ENCODE measurements at regions not wholly inside any gene's neighbourhood (a gene's known extent, or its start where the extent isn't known, plus 50 kb on each side); places are given as distances from the start of the nearest gene placed in this dataset.
"Not testable (repeated sequence)": the region's sequence is repeated elsewhere in the genome, so short reads cannot be mapped to it uniquely, and the experiment has no call there.

DNA sequence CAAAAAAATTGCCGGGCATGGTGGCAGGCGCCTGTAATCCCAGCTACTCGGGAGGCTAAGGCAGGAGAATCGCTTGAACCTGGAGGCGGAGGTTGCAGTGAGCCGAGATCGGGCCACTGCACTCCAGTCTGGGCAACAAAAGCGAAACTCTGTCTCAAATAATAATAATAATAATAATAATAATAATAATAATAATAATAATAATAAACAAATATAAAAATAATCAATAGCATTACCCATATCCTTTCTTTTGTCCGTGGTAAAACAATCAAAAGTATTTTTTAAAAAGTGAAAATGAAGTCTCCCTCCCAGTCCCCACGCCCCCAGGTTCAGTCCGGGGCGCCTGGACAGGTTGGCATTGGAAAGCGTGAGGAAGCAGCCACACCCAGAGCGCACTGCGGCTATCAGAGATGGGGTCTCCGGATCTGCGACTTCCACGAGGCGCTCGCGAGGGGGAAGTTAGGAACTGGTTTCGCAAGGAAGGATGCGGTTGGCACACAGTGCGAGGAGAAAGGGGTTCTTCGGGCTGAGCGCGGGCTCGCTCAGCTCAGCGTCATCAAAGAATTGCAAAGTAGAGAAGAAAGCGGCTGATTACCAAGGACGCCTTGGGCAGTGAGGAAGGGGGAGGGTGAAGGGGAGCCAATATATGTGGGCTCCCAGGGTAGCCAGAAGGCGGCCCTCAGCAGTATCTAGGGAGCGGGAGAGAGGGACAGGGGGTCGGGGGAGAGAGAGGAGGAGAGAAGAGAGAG is 69.5 kb upstream of the EPHB3 start:
- Histone ChIP-seq H3K4me3 (ENCODE audit: low read length) (peak overlapping the region; percentile 12), H3K27ac (ENCODE audit: low read length) (no peak overlapping the region), H3K27me3 (ENCODE audit: control insufficient read depth, insufficient read depth) (no peaks in the 10 kb centered on the region), H3K9me3 (ENCODE audit: control insufficient read depth, low read length) (no peaks in the 10 kb centered on the region), H3K4me1 (ENCODE audit: control insufficient read depth, insufficient read depth, low read length) (no peaks in the 10 kb centered on the region)
- WGBS = 26% methylated on average over 34 of the region's 34 CpGs
- intact Hi-C loops (cut with DNase I) = no loop called here
- DNase-seq = peak; percentile 57 to 77 (median 72)
- ATAC-seq = peak; percentile 31 to 55

DNA sequence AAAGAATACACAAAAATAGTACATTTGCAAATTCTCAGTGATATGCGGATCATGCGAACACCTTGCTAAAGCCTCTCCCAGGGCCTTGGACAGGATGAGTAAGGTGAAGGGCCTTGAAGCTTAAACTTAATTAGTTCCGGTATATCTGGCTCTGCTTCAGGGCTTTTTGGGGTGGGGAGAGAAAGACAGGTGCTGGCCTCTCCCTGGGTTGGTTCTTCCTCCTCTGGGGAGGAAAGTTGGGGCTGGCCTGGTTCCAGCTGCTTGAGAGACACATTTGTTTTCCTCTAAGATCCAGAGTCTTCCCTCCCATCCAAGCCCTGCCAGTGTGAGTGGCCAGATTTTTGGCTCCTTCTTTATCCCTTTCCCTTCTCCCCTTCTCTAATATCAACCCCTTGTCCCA is 64.7 kb upstream of the EPHB3 start:
- no peaks in the 10 kb centered on the region for H3K27me3 ChIP-seq (ENCODE audit: control insufficient read depth, insufficient read depth)
- DNase-seq = no peak
- ATAC-seq = no peak
- intact Hi-C loops (cut with DNase I) = no loop called here
- H3K9me3 ChIP-seq (ENCODE audit: control insufficient read depth, low read length) = no peaks in the 10 kb centered on the region
- no peak overlapping the region for H3K4me3 ChIP-seq (ENCODE audit: low read length)
- no peaks in the 10 kb centered on the region for H3K4me1 ChIP-seq (ENCODE audit: control insufficient read depth, insufficient read depth, low read length)
- no peak overlapping the region for H3K27ac ChIP-seq (ENCODE audit: low read length)
- 91% methylated on average over 3 of the region's 3 CpGs for WGBS

DNA sequence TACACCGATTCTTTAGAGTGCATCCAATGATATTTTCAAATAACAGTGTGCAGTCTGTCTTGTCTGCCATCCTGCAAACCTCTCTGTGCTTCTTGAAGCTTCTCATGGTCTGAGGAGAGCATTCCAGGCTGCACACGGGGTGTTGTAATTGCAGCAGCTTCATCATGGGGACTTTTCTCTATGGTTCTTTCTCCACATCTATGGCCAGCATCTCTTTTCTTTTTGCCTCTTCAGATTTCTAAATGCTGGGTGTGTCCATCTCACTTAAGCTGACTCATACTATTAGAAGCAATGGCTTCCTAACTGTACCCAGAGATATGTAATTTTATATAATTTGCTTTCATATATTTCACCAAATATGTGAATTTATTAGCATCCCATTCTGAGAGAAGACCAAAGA is 63.8 kb upstream of the EPHB3 start:
- Histone ChIP-seq H3K27ac (ENCODE audit: low read length) (no peak overlapping the region), H3K27me3 (ENCODE audit: control insufficient read depth, insufficient read depth) (no peaks in the 10 kb centered on the region), H3K4me1 (ENCODE audit: control insufficient read depth, insufficient read depth, low read length) (no peaks in the 10 kb centered on the region), H3K9me3 (ENCODE audit: control insufficient read depth, low read length) (peaks cover 2% of the 10 kb centered on the region), H3K4me3 (ENCODE audit: low read length) (no peak overlapping the region)
- WGBS = 77% methylated on average over 2 of the region's 2 CpGs
- ATAC-seq = no peak
- no peak for DNase-seq
- intact Hi-C loops (cut with DNase I) = no loop called here

GRCh38 chr3:184498986-184499606 is 62.5 kb upstream of the EPHB3 start:
- Histone ChIP-seq H3K4me1 (ENCODE audit: control insufficient read depth, insufficient read depth, low read length) (no peaks in the 10 kb centered on the region), H3K4me3 (ENCODE audit: low read length) (no peak overlapping the region), H3K27me3 (ENCODE audit: control insufficient read depth, insufficient read depth) (no peaks in the 10 kb centered on the region), H3K27ac (ENCODE audit: low read length) (no peak overlapping the region), H3K9me3 (ENCODE audit: control insufficient read depth, low read length) (peaks cover 2% of the 10 kb centered on the region)
- intact Hi-C loops (cut with DNase I) = no loop called here
- ATAC-seq = no peak
- no peak for DNase-seq
- WGBS = 59% methylated on average over 12 of the region's 12 CpGs

GRCh38 chr3:184500344-184500923 is 61.2 kb upstream of the EPHB3 start:
- no peak for ATAC-seq
- Histone ChIP-seq H3K27ac (ENCODE audit: low read length) (no peak overlapping the region), H3K4me3 (ENCODE audit: low read length) (no peak overlapping the region), H3K27me3 (ENCODE audit: control insufficient read depth, insufficient read depth) (no peaks in the 10 kb centered on the region), H3K9me3 (ENCODE audit: control insufficient read depth, low read length) (peaks cover 2% of the 10 kb centered on the region), H3K4me1 (ENCODE audit: control insufficient read depth, insufficient read depth, low read length) (no peaks in the 10 kb centered on the region)
- intact Hi-C loops (cut with DNase I) = no loop called here
- DNase-seq = no peak
- WGBS = 69% methylated on average over 12 of the region's 12 CpGs

- intact Hi-C loops (cut with DNase I) = no loop called here
- no peaks in the 10 kb centered on the region for H3K4me1 ChIP-seq (ENCODE audit: control insufficient read depth, insufficient read depth, low read length)
- H3K4me3 ChIP-seq (ENCODE audit: low read length) = no peak overlapping the region
- peaks cover 2% of the 10 kb centered on the region for H3K9me3 ChIP-seq (ENCODE audit: control insufficient read depth, low read length)
- no peak for DNase-seq
- H3K27ac ChIP-seq (ENCODE audit: low read length) = no peak overlapping the region
- ATAC-seq = no peak
- no peaks in the 10 kb centered on the region for H3K27me3 ChIP-seq (ENCODE audit: control insufficient read depth, insufficient read depth)
- 90% methylated on average over 4 of the region's 4 CpGs for WGBS
Observed at GRCh38 chr3:184502123-184502667, 59.4 kb upstream of the EPHB3 start.

- H3K27me3 ChIP-seq (ENCODE audit: control insufficient read depth, insufficient read depth); H3K4me1 ChIP-seq (ENCODE audit: control insufficient read depth, insufficient read depth, low read length); DNase-seq; H3K4me3 ChIP-seq (ENCODE audit: low read length); H3K27ac ChIP-seq (ENCODE audit: low read length); intact Hi-C loops (cut with DNase I); H3K9me3 ChIP-seq (ENCODE audit: control insufficient read depth, low read length); ATAC-seq: not testable (repeated sequence)
- 76% methylated on average over 6 of the region's 6 CpGs for WGBS
Observed at GRCh38 chr3:184502841-184503240, 58.7 kb upstream of the EPHB3 start.

DNA sequence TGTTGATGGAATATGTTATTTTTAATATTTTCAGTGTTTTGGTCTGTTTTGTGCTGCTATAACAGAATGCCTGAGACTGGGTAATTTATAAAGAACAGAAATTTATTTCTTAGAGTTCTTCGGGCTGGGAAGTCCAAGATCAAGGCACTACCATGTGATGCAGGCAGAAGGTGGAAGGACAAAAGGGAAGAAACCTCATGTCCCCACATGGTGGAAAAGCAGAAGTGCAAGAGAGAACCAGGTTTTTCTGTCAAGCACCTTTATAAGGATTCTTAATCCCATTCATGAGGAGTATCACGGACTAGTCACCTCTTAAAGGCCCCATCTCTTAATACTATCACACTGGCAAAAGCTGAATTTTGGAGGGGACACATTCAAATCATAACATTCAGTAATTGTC is 57.9 kb upstream of the EPHB3 start:
- no peak for ATAC-seq
- no peaks in the 10 kb centered on the region for H3K27me3 ChIP-seq (ENCODE audit: control insufficient read depth, insufficient read depth)

DNA sequence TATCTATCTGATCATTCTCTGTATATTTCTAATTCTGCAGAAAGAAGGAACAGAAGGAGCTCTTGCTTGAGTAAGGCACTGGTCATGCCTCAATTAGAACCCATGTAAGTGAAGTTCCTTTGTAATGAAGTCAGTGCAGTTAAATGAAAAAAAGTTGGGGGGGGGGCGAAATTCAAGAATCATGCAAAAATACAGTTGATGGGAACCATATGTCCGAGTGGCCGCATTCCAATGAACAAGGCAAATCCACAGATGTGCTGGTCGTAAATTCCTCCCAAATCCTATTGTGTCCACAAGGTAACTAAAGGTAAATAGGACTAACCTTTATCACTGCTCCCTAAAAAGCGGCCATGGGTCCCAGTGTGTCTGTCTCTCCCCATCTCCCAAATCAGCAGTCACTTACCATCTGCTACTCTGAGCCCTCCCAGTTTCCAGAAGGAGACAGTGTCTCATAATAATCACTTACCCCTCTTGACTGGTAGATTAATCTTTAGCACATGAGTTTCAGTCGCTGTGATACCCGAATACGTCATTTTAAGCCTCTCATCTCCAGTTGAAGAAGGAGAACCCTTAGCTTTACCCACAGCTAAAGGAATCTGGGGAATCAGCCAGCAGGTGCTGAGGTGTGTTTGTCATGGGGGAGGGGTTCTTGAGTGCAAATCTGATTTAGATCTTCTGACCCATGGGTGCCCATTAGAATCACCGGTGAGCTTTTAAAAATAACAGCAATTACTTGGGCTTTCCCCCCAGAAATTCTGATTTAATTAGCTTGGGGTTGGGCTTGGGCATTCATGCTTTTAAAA is 56.3 kb upstream of the EPHB3 start:
- Histone ChIP-seq H3K9me3 (ENCODE audit: control insufficient read depth, low read length) (peaks cover 2% of the 10 kb centered on the region), H3K27ac (ENCODE audit: low read length) (no peak overlapping the region), H3K4me3 (ENCODE audit: low read length) (no peak overlapping the region), H3K27me3 (ENCODE audit: control insufficient read depth, insufficient read depth) (no peaks in the 10 kb centered on the region), H3K4me1 (ENCODE audit: control insufficient read depth, insufficient read depth, low read length) (no peaks in the 10 kb centered on the region)
- ATAC-seq (no peak), DNase-seq (no peak)
- intact Hi-C loops (cut with DNase I) = no loop called here
- 54% methylated on average over 9 of the region's 9 CpGs for WGBS

More for the DNA sequence above, 57.9 kb upstream of the EPHB3 start:
- Histone ChIP-seq H3K4me1 (ENCODE audit: control insufficient read depth, insufficient read depth, low read length) (no peaks in the 10 kb centered on the region), H3K27ac (ENCODE audit: low read length) (no peak overlapping the region), H3K4me3 (ENCODE audit: low read length) (no peak overlapping the region), H3K9me3 (ENCODE audit: control insufficient read depth, low read length) (peaks cover 2% of the 10 kb centered on the region)
- 85% methylated on average over 2 of the region's 2 CpGs for WGBS
- intact Hi-C loops (cut with DNase I) = no loop called here
- no peak for DNase-seq

- no peak for ATAC-seq
Observed at GRCh38 chr3:184506561-184506991, 55.0 kb upstream of the EPHB3 start.

More at GRCh38 chr3:184506561-184506991, 55.0 kb upstream of the EPHB3 start:
- Histone ChIP-seq H3K4me1 (ENCODE audit: control insufficient read depth, insufficient read depth, low read length) (no peaks in the 10 kb centered on the region), H3K27ac (ENCODE audit: low read length) (no peak overlapping the region), H3K4me3 (ENCODE audit: low read length) (no peak overlapping the region), H3K9me3 (ENCODE audit: control insufficient read depth, low read length) (peaks cover 2% of the 10 kb centered on the region), H3K27me3 (ENCODE audit: control insufficient read depth, insufficient read depth) (no peaks in the 10 kb centered on the region)
- WGBS = 54% methylated on average over 8 of the region's 8 CpGs
- intact Hi-C loops (cut with DNase I) = no loop called here
- no peak for DNase-seq

Measured in right cardiac atrium (tissue), 5 donors.